Neural cell (in vitro differentiated cells): ENCODE measurements at regions not wholly inside any gene's neighbourhood (a gene's known extent, or its start where the extent isn't known, plus 50 kb on each side); places are given as distances from the start of the nearest gene placed in this dataset.
"Not testable (repeated sequence)": the region's sequence is repeated elsewhere in the genome, so short reads cannot be mapped to it uniquely, and the experiment has no call there.

ENCODE experiments used
- H2AFZ ChIP-seq: fragments of 200-600, 300-800 bp; sonication (generic), shearing (Covaris generic); 2 replicates; pipeline ENCODE4 v1.6.0; 2014; ENCODE audit warnings: low read depth, mild to moderate bottlenecking, antibody characterized with exemption, low read length, moderate library complexity
- H3F3A ChIP-seq: fragments of 200-600 bp; shearing (Covaris generic); 2 replicates; pipeline ENCODE4 v1.6.1; 2016; ENCODE audit warnings: mild to moderate bottlenecking, moderate library complexity, mixed read lengths, antibody characterized with exemption, low read length; ENCODE audit not compliant: insufficient read depth, poor library complexity, severe bottlenecking
- H3K27ac ChIP-seq: fragments of 200-600, 300-800 bp; sonication (generic), shearing (Covaris generic); 2 replicates; pipeline ENCODE4 v1.5.1; 2014; ENCODE audit warnings: mild to moderate bottlenecking, low read length, moderate library complexity
- H3K27me3 ChIP-seq: fragments of 300-800, 200-600 bp; sonication (generic), shearing (Covaris generic); 2 replicates; pipeline ENCODE4 v1.6.0; 2014; ENCODE audit warnings: mild to moderate bottlenecking, low read depth, low read length, moderate library complexity; ENCODE audit not compliant: insufficient read depth
- H3K36me3 ChIP-seq: fragments of 300-800, 200-600 bp; sonication (generic), shearing (Covaris generic); 2 replicates; pipeline ENCODE4 v1.5.1; 2014; ENCODE audit warnings: mild to moderate bottlenecking, antibody characterized with exemption, low read length, moderate library complexity; ENCODE audit not compliant: insufficient read depth
- H3K4me2 ChIP-seq: fragments of 300-800, 200-600 bp; sonication (generic), shearing (Covaris generic); 2 replicates; pipeline ENCODE4 v1.6.0; 2014; ENCODE audit warnings: mild to moderate bottlenecking, low read length
- H3K4me3 ChIP-seq: fragments of 300-800, 200-600 bp; sonication (generic), shearing (Covaris generic); 2 replicates; pipeline ENCODE4 v1.5.1; 2014; ENCODE audit warnings: mild to moderate bottlenecking, low read length, moderate library complexity
- H3K79me2 ChIP-seq: fragments of 200-600 bp; shearing (Covaris generic); replicated peaks from 2 replicates; pipeline ENCODE4 v1.6.0; 2014; ENCODE audit warnings: mild to moderate bottlenecking, low read length, moderate library complexity; ENCODE audit not compliant: insufficient read depth
- H3K9ac ChIP-seq: fragments of 300-800, 200-600 bp; sonication (generic), shearing (Covaris generic); 2 replicates; pipeline ENCODE4 v1.6.1; 2016; ENCODE audit warnings: mild to moderate bottlenecking, low read length, mixed read lengths
- H3K9me2 ChIP-seq: fragments of 200-600 bp; shearing (Covaris generic); 2 replicates; pipeline ENCODE4 v1.6.1; 2016; ENCODE audit warnings: mild to moderate bottlenecking, low read length, mixed read lengths; ENCODE audit not compliant: insufficient read depth
- H3K9me3 ChIP-seq: fragments of 200-600, 300-800 bp; sonication (generic), shearing (Covaris generic); 2 replicates; pipeline ENCODE4 v1.6.1; 2016; ENCODE audit warnings: mild to moderate bottlenecking, mixed run types, low read length, moderate library complexity, mixed read lengths
- H4K20me1 ChIP-seq: fragments of 200-600 bp; shearing (Covaris generic); 2 replicates; pipeline ENCODE4 v1.6.1; 2016; ENCODE audit warnings: mild to moderate bottlenecking, mixed run types; ENCODE audit not compliant: insufficient read depth
- EP300 ChIP-seq: fragments of 450-650 bp; conservative IDR thresholded peaks from 2 replicates; pipeline ENCODE4 v1.6.1; 2014; ENCODE audit warnings: antibody characterized with exemption, mild to moderate bottlenecking, moderate library complexity; ENCODE audit not compliant: poor library complexity, severe bottlenecking
- MXI1 ChIP-seq: fragments of 450-650 bp; conservative IDR thresholded peaks from 2 replicates; pipeline ENCODE4 v1.6.1; 2014; ENCODE audit warnings: antibody characterized with exemption, mild to moderate bottlenecking; ENCODE audit not compliant: poor library complexity, severe bottlenecking
- RAD21 ChIP-seq: fragments of 450-650 bp; conservative IDR thresholded peaks from 2 replicates; pipeline ENCODE4 v1.6.1; 2014; ENCODE audit warnings: antibody characterized with exemption, mild to moderate bottlenecking, moderate library complexity
- TF ChIP-seq, protein P1 (sequence below): IDR thresholded peaks from 2 replicates; pipeline ENCODE4 v1.6.1; 2012; ENCODE audit warnings: borderline replicate concordance
- TF ChIP-seq, protein P2 (sequence below): fragments of 450-650 bp; IDR thresholded peaks from 2 replicates; pipeline ENCODE4 v1.5.1; 2014; ENCODE audit warnings: antibody characterized with exemption, mild to moderate bottlenecking, moderate library complexity; ENCODE audit not compliant: poor library complexity, severe bottlenecking

DNA sequence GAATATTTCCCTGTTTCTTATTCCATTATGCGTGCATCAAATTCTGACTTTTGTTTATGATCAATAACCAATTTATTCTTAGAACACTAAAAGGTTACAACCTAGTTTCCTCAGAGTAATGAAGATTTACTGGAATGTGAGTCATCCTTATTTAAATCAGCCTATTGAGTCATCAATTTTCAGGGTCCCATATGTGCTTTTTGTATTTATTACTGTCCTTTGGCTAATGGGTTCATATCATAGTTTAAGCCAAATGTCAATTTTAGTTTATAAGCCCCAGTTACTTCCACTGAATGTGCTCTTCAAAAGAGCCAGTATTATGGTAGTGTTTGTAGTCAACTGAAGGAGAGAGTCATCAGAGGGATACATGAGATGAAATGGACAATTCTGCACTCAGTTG is 359.2 kb downstream of the PRR16 start:
- Histone ChIP-seq H3K4me2 (no peak overlapping the region), H3K9me2 (no peaks in the 10 kb centered on the region), H3K9me3 (no peaks in the 10 kb centered on the region), H3K27me3 (no peaks in the 10 kb centered on the region), H3K27ac (no peak overlapping the region), H4K20me1 (no peaks in the 10 kb centered on the region), H3K79me2 (no peaks in the 10 kb centered on the region), H2AFZ (no peak overlapping the region), H3K4me3 (no peak overlapping the region), H3K36me3 (no peaks in the 10 kb centered on the region), H3F3A (no peaks in the 10 kb centered on the region), H3K9ac (no peak overlapping the region)
- no peak for TF ChIP-seq RAD21
- TF ChIP-seq, protein P1, sequence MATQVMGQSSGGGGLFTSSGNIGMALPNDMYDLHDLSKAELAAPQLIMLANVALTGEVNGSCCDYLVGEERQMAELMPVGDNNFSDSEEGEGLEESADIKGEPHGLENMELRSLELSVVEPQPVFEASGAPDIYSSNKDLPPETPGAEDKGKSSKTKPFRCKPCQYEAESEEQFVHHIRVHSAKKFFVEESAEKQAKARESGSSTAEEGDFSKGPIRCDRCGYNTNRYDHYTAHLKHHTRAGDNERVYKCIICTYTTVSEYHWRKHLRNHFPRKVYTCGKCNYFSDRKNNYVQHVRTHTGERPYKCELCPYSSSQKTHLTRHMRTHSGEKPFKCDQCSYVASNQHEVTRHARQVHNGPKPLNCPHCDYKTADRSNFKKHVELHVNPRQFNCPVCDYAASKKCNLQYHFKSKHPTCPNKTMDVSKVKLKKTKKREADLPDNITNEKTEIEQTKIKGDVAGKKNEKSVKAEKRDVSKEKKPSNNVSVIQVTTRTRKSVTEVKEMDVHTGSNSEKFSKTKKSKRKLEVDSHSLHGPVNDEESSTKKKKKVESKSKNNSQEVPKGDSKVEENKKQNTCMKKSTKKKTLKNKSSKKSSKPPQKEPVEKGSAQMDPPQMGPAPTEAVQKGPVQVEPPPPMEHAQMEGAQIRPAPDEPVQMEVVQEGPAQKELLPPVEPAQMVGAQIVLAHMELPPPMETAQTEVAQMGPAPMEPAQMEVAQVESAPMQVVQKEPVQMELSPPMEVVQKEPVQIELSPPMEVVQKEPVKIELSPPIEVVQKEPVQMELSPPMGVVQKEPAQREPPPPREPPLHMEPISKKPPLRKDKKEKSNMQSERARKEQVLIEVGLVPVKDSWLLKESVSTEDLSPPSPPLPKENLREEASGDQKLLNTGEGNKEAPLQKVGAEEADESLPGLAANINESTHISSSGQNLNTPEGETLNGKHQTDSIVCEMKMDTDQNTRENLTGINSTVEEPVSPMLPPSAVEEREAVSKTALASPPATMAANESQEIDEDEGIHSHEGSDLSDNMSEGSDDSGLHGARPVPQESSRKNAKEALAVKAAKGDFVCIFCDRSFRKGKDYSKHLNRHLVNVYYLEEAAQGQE, result no peak

DNA sequence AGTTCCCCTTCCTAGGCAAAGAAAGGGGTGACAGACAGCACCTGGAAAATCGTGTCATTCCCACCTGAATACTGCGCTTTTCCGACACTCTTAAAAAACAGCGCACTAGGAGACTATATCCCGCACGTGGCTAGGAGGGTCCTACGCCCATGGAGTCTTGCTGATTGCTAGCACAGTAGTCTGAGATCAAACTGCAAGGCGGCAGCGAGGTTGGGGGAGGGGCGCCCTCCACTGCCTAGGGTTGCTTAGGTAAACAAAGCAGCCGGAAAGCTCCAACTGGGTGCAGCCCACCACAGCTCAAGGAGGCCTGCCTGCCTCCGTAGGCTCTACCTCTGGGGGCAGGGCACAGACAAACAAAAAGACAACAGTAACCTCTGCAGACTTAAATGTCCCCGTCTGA is 367.5 kb downstream of the PRR16 start:
- H3K4me2 ChIP-seq, result not testable (repeated sequence)

GRCh38 chr5:120841830-120842229 is 377.7 kb downstream of the PRR16 start:
- no peak overlapping the region for H3K4me3 ChIP-seq
- H3K27me3 ChIP-seq, result no peaks in the 10 kb centered on the region
- H3K79me2 ChIP-seq, result no peaks in the 10 kb centered on the region
- H3K4me2 ChIP-seq, result no peak overlapping the region
- TF ChIP-seq, protein P2, sequence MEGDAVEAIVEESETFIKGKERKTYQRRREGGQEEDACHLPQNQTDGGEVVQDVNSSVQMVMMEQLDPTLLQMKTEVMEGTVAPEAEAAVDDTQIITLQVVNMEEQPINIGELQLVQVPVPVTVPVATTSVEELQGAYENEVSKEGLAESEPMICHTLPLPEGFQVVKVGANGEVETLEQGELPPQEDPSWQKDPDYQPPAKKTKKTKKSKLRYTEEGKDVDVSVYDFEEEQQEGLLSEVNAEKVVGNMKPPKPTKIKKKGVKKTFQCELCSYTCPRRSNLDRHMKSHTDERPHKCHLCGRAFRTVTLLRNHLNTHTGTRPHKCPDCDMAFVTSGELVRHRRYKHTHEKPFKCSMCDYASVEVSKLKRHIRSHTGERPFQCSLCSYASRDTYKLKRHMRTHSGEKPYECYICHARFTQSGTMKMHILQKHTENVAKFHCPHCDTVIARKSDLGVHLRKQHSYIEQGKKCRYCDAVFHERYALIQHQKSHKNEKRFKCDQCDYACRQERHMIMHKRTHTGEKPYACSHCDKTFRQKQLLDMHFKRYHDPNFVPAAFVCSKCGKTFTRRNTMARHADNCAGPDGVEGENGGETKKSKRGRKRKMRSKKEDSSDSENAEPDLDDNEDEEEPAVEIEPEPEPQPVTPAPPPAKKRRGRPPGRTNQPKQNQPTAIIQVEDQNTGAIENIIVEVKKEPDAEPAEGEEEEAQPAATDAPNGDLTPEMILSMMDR, result no peak
- TF ChIP-seq EP300, result no peak
- TF ChIP-seq MXI1, result no peak
- H2AFZ ChIP-seq, result no peak overlapping the region
- no peaks in the 10 kb centered on the region for H4K20me1 ChIP-seq
- no peak overlapping the region for H3K9ac ChIP-seq
- no peaks in the 10 kb centered on the region for H3F3A ChIP-seq
- no peak overlapping the region for H3K27ac ChIP-seq
- H3K9me2 ChIP-seq, result no peaks in the 10 kb centered on the region
- no peaks in the 10 kb centered on the region for H3K36me3 ChIP-seq
- no peaks in the 10 kb centered on the region for H3K9me3 ChIP-seq

More for the DNA sequence above, 367.5 kb downstream of the PRR16 start:
- H3K27ac ChIP-seq, H3K36me3 ChIP-seq, H3K9me2 ChIP-seq, H3K27me3 ChIP-seq, H3K4me3 ChIP-seq, H3K9me3 ChIP-seq, H4K20me1 ChIP-seq, H3K9ac ChIP-seq, H2AFZ ChIP-seq, H3K79me2 ChIP-seq, H3F3A ChIP-seq: not testable (repeated sequence)
